HCT116 (cell line): ENCODE measurements at regions not wholly inside any gene's neighbourhood (a gene's known extent, or its start where the extent isn't known, plus 50 kb on each side); places are given as distances from the start of the nearest gene placed in this dataset.

ENCODE experiments used
- ATAC-seq: fragments of 200-7000 bp; cut with Tn5 transposase; 2 replicates; pipeline ENCODE4 v1.9.1; 2020; ENCODE audit warnings: mild to moderate bottlenecking, moderate library complexity
- BruUV-seq: library from RNA; stranded (reverse); fragments of 400-500 nt; replicated peaks from 2 replicates; lab custom pipeline; 2021; lab: Mats Ljungman, UMichigan
- CTCF ChIA-PET: fragments of 300-600 bp; sonication (Branson Sonifier 250); formaldehyde crosslinking; loops from one replicate; lab custom pipeline; 2021; ENCODE audit warnings: antibody characterized with exemption; lab: Charles Lee
- POLR2A ChIA-PET: fragments of 300-600, 350-600 bp; sonication (Branson Sonifier 250); formaldehyde crosslinking; loops from one replicate; lab custom pipeline; 2021; ENCODE audit warnings: antibody characterized with exemption; lab: Charles Lee
- RAD21 ChIA-PET, 2 experiments: fragments of 300-600 bp; sonication (Branson Sonifier 250); formaldehyde crosslinking; loops; one replicate each; lab custom pipeline; 2023; ENCODE audit warnings: low total read pairs in 2 of 2; ENCODE audit not compliant: uncharacterized antibody in 2 of 2, unreplicated experiment in 2 of 2, low non-redundant PET in 1 of 2; lab: Charles Lee
- DNase-seq: peaks from one replicate; pipeline ENCODE4 v3.0.0-alpha.2; 2010; ENCODE audit warnings: low read depth, low spot score
- H2AFZ ChIP-seq: fragments of 200-600 bp; shearing (Covaris generic), sonication (generic); 2 replicates; pipeline ENCODE4 v1.6.1; 2017; ENCODE audit warnings: low read depth, mixed run types, mixed read lengths, antibody characterized with exemption, low read length; ENCODE audit not compliant: poor library complexity, severe bottlenecking
- H3K27ac ChIP-seq: 2 replicates; pipeline ENCODE4 v1.5.1; 2012; ENCODE audit warnings: low read depth, low read length
- H3K27me3 ChIP-seq: fragments of 200-600 bp; sonication (generic); 2 replicates; pipeline ENCODE4 v1.6.1; 2016; ENCODE audit warnings: mixed run types, low read length, mixed read lengths; ENCODE audit not compliant: insufficient read depth
- H3K36me3 ChIP-seq, 2 experiments: fragments of 200-500 bp in 1 of 2; fragments of 200-600 bp in 1 of 2; sonication (Bioruptor generic) in 1 of 2; sonication (generic) in 1 of 2; 2 replicates each; pipeline versions ENCODE4 v1.5.1 to v1.6.1; 2014 to 2016; ENCODE audit warnings: low read length in 2 of 2, inconsistent platforms in 1 of 2, mixed read lengths in 1 of 2, mixed run types in 1 of 2; ENCODE audit not compliant: insufficient read depth in 2 of 2, control insufficient read depth in 1 of 2
- H3K4me1 ChIP-seq, 2 experiments: fragments of 200-600 bp in 1 of 2; sonication (generic) in 1 of 2; 2 replicates each; pipeline versions ENCODE4 v1.5.1 to v1.6.1; 2012 to 2017; ENCODE audit warnings: low read length in 2 of 2, inconsistent platforms in 1 of 2, mild to moderate bottlenecking in 1 of 2, mixed read lengths in 1 of 2, mixed run types in 1 of 2, moderate library complexity in 1 of 2; ENCODE audit not compliant: insufficient read depth in 2 of 2, control insufficient read depth in 1 of 2
- H3K4me2 ChIP-seq: fragments of 200-600 bp; sonication (generic); 2 replicates; pipeline ENCODE4 v1.6.1; 2017; ENCODE audit warnings: mixed run types, low read length, mixed read lengths
- H3K4me3 ChIP-seq, 2 experiments: fragments of 200-600 bp in 1 of 2; sonication (generic) in 1 of 2; replicated peaks in 1 of 2; 2 replicates each; pipeline ENCODE4 v1.5.1; 2011 to 2016; ENCODE audit warnings: low read length in 2 of 2, control low read depth in 1 of 2, low read depth in 1 of 2, mild to moderate bottlenecking in 1 of 2, mixed read lengths in 1 of 2, mixed run types in 1 of 2
- H3K79me2 ChIP-seq: fragments of 200-600 bp; sonication (generic); 2 replicates; pipeline ENCODE4 v1.6.1; 2017; ENCODE audit warnings: mild to moderate bottlenecking, mixed run types, low read length, moderate library complexity, mixed read lengths; ENCODE audit not compliant: insufficient read depth
- H3K9ac ChIP-seq: fragments of 200-600 bp; sonication (generic); 2 replicates; pipeline ENCODE4 v1.6.1; 2016; ENCODE audit warnings: low read length, mixed read lengths
- H3K9me2 ChIP-seq: fragments of 200-600 bp; sonication (generic), shearing (Covaris generic); 2 replicates; pipeline ENCODE4 v1.6.1; 2017; ENCODE audit warnings: mixed run types, mild to moderate bottlenecking, moderate library complexity; ENCODE audit not compliant: insufficient read depth
- H3K9me3 ChIP-seq, 2 experiments: fragments of 200-500 bp in 1 of 2; fragments of 200-600 bp in 1 of 2; sonication (Bioruptor generic) in 1 of 2; sonication (generic) in 1 of 2; 2 replicates each; pipeline ENCODE4 v1.6.1; 2014 to 2017; ENCODE audit warnings: low read length in 2 of 2, mixed read lengths in 2 of 2, inconsistent platforms in 1 of 2, low read depth in 1 of 2, mild to moderate bottlenecking in 1 of 2, mixed run types in 1 of 2, moderate library complexity in 1 of 2; ENCODE audit not compliant: control insufficient read depth in 1 of 2, insufficient read depth in 1 of 2
- H4K20me1 ChIP-seq: fragments of 200-600 bp; sonication (generic), shearing (Covaris generic); 2 replicates; pipeline ENCODE4 v1.6.1; 2017; ENCODE audit warnings: mixed run types, mild to moderate bottlenecking, moderate library complexity; ENCODE audit not compliant: insufficient read depth
- EZH2phosphoT487 ChIP-seq: fragments of 200-600 bp; IDR thresholded peaks from 2 replicates; pipeline ENCODE4 v1.6.1; 2018; ENCODE audit warnings: antibody characterized with exemption, borderline replicate concordance
- ZNF274 ChIP-seq: fragments of 200-500 bp; sonication (Bioruptor generic); IDR thresholded peaks from 2 replicates; pipeline ENCODE4 v1.6.1; 2014; ENCODE audit warnings: mild to moderate bottlenecking, low read depth, low read length, inconsistent platforms
- intact Hi-C: fragments of 100-400 bp; cut with micrococcal nuclease; formaldehyde crosslinking; loops from 2 replicates; pipeline ENCODE4 v1.10.0; 2022
- TF ChIP-seq, protein P1 (sequence below), 3 experiments: fragments of 200-600 bp in 1 of 3; sonication (generic) in 1 of 3; IDR thresholded peaks in 2 of 3; conservative IDR thresholded peaks in 1 of 3; 2 replicates each; pipeline ENCODE4 v1.5.1; 2012 to 2017; ENCODE audit warnings: low read depth in 2 of 3, low read length in 2 of 3, antibody characterized with exemption in 1 of 3, borderline replicate concordance in 1 of 3, control low read depth in 1 of 3, mild to moderate bottlenecking in 1 of 3, mixed read lengths in 1 of 3, mixed run types in 1 of 3, moderate library complexity in 1 of 3; ENCODE audit not compliant: insufficient read depth in 1 of 3
- TF ChIP-seq, protein P2 (sequence below): IDR thresholded peaks from 2 replicates; pipeline ENCODE4 v1.6.1; 2011; ENCODE audit warnings: mild to moderate bottlenecking, low read length, moderate library complexity; ENCODE audit not compliant: insufficient replicate concordance; ENCODE audit errors: extremely low read depth

DNA sequence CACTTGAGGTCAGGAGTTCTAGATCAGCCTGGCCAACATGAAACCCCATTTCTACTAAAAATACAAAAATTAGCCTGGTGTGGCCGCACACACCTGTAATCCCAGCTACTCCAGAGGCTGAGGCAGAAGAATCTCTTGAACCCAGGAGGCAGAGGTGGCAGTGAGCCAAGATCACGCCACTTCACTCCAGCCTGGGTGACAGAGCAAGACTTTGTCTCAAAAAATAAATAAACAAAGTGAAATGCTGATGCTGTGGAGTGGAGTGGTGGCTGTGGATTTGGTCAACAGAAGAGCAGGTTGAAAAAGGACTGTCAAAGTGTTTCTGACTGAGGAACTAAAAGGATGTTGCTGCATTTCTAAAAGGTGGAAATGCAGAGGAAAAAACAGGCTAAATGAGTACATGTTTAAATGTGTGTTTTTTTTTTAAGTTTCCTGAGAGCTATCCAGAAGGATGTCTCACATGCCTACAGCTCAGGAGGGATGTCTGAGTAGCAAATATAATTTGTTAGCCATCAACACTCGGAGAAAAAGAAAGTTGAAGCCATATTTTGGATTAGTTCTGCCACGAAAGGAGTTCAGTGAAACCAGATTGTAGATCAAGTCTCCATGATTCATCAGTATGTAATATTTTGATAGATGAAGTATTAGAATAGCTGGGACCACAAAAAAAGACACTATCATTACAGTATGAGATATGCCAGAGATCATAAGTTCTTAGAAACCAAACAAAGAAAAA is 621.1 kb upstream of the ADGRB3 start:
- TF ChIP-seq, protein P1, sequence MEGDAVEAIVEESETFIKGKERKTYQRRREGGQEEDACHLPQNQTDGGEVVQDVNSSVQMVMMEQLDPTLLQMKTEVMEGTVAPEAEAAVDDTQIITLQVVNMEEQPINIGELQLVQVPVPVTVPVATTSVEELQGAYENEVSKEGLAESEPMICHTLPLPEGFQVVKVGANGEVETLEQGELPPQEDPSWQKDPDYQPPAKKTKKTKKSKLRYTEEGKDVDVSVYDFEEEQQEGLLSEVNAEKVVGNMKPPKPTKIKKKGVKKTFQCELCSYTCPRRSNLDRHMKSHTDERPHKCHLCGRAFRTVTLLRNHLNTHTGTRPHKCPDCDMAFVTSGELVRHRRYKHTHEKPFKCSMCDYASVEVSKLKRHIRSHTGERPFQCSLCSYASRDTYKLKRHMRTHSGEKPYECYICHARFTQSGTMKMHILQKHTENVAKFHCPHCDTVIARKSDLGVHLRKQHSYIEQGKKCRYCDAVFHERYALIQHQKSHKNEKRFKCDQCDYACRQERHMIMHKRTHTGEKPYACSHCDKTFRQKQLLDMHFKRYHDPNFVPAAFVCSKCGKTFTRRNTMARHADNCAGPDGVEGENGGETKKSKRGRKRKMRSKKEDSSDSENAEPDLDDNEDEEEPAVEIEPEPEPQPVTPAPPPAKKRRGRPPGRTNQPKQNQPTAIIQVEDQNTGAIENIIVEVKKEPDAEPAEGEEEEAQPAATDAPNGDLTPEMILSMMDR (IDR thresholded peaks at IDR 0.05 in 2 of 3, conservative IDR thresholded peaks at IDR 0.05 in 1 of 3; ENCODE audit: borderline replicate concordance in 1 of 3, insufficient read depth in 1 of 3, low read depth in 2 of 3, low read length in 2 of 3) = no peak
- TF ChIP-seq ZNF274 = no peak
- no peak for TF ChIP-seq EZH2phosphoT487
- TF ChIP-seq, protein P2, sequence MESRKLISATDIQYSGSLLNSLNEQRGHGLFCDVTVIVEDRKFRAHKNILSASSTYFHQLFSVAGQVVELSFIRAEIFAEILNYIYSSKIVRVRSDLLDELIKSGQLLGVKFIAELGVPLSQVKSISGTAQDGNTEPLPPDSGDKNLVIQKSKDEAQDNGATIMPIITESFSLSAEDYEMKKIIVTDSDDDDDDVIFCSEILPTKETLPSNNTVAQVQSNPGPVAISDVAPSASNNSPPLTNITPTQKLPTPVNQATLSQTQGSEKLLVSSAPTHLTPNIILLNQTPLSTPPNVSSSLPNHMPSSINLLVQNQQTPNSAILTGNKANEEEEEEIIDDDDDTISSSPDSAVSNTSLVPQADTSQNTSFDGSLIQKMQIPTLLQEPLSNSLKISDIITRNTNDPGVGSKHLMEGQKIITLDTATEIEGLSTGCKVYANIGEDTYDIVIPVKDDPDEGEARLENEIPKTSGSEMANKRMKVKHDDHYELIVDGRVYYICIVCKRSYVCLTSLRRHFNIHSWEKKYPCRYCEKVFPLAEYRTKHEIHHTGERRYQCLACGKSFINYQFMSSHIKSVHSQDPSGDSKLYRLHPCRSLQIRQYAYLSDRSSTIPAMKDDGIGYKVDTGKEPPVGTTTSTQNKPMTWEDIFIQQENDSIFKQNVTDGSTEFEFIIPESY = no peak
- POLR2A ChIA-PET = no interaction called here
- H4K20me1 ChIP-seq = no peaks in the 10 kb centered on the region
- intact Hi-C loops = no loop called here
- BruUV-seq = no TSS peak
- peaks cover 8 to 14% of the 10 kb centered on the region in 2 experiments; a peak in 3 of 4 replicates for H3K9me3 ChIP-seq
- no peaks in the 10 kb centered on the region for H3K4me1 ChIP-seq
- ATAC-seq (no peak), DNase-seq (no peak)
- no peaks in the 10 kb centered on the region for H3K79me2 ChIP-seq
- RAD21 ChIA-PET = no interaction called here
- H3K9ac ChIP-seq = no peak overlapping the region
- H2AFZ ChIP-seq = no peak overlapping the region
- no peak overlapping the region for H3K27ac ChIP-seq
- no peaks in the 10 kb centered on the region for H3K9me2 ChIP-seq
- H3K4me3 ChIP-seq = no peak overlapping the region
- CTCF ChIA-PET = no interaction called here
- no peaks in the 10 kb centered on the region for H3K36me3 ChIP-seq
- no peaks in the 10 kb centered on the region for H3K27me3 ChIP-seq
- H3K4me2 ChIP-seq = no peak overlapping the region
